Gastrocnemius medialis (tissue), 4 donors: ENCODE measurements at regions not wholly inside any gene's neighbourhood (a gene's known extent, or its start where the extent isn't known, plus 50 kb on each side); places are given as distances from the start of the nearest gene placed in this dataset.

ENCODE experiments used
- ATAC-seq, 2 donors: fragments of 150-250 bp; one replicate each; pipeline ENCODE4 v1.9.1; 2016
- DNase-seq, 2 donors: peaks; one replicate each; pipeline ENCODE4 v3.0.0-alpha.2; 2019
- H3K27ac ChIP-seq, 4 donors: fragments of 200-600 bp; sonication (generic); 1 replicate in 1 of 4; 2 replicates in 3 of 4; pipeline ENCODE4 v1.5.1; 2016 to 2018; ENCODE audit warnings: mild to moderate bottlenecking in 2 of 4, moderate library complexity in 1 of 4
- H3K27me3 ChIP-seq, 3 donors: fragments of 200-600 bp; sonication (generic) in 2 of 3; 1 replicate in 1 of 3; 2 replicates in 2 of 3; pipeline versions ENCODE4 v1.5.1 to v1.6.0; 2016 to 2019; ENCODE audit warnings: mild to moderate bottlenecking in 1 of 3, moderate library complexity in 1 of 3
- H3K36me3 ChIP-seq, 2 donors: fragments of 200-600 bp; sonication (generic) in 1 of 2; one replicate each; pipeline ENCODE4 v1.5.1; 2017 to 2018
- H3K4me1 ChIP-seq, 2 donors: fragments of 200-600 bp; sonication (generic) in 1 of 2; one replicate each; pipeline ENCODE4 v1.5.1; 2016 to 2017; ENCODE audit warnings: mild to moderate bottlenecking in 2 of 2
- H3K4me3 ChIP-seq, 4 donors: fragments of 200-600 bp; sonication (generic) in 3 of 4; 1 replicate in 1 of 4; 2 replicates in 3 of 4; pipeline ENCODE4 v1.5.1; 2016 to 2019; ENCODE audit warnings: mild to moderate bottlenecking in 2 of 4
- H3K9me3 ChIP-seq, 3 donors: fragments of 200-600 bp; sonication (generic) in 2 of 3; 1 replicate in 1 of 3; 2 replicates in 2 of 3; pipeline ENCODE4 v1.5.1; 2016 to 2019
- POLR2A ChIP-seq, 2 donors: fragments of 450-650 bp; IDR thresholded peaks; one replicate each; pipeline ENCODE4 v1.6.1; 2017; ENCODE audit warnings: antibody characterized with exemption in 2 of 2, mild to moderate bottlenecking in 2 of 2, moderate library complexity in 2 of 2
- in situ Hi-C, 4 donors: fragments of 200-750 bp; cut with MboI; loops; one replicate each; pipeline versions ENCODE4 v1.15.0 to v1.8.0; 2017; ENCODE audit warnings: low sequenced_read_pairs in 4 of 4
- intact Hi-C: fragments of 100-400 bp; cut with DNase I; formaldehyde crosslinking; loops from one replicate; pipeline ENCODE4 v1.15.1; 2023; ENCODE audit warnings: low total_unique reads
- TF ChIP-seq, protein P1 (sequence below), 5 experiments: fragments of 450-650 bp in 3 of 5; fragments of 200-600 bp in 2 of 5; sonication (generic) in 2 of 5; IDR thresholded peaks in 4 of 5; conservative IDR thresholded peaks in 1 of 5; 1 replicate in 4 of 5; 2 replicates in 1 of 5; pipeline ENCODE4 v1.5.1; 2016 to 2019; ENCODE audit warnings: antibody characterized with exemption in 5 of 5, mild to moderate bottlenecking in 3 of 5, moderate library complexity in 3 of 5

DNA sequence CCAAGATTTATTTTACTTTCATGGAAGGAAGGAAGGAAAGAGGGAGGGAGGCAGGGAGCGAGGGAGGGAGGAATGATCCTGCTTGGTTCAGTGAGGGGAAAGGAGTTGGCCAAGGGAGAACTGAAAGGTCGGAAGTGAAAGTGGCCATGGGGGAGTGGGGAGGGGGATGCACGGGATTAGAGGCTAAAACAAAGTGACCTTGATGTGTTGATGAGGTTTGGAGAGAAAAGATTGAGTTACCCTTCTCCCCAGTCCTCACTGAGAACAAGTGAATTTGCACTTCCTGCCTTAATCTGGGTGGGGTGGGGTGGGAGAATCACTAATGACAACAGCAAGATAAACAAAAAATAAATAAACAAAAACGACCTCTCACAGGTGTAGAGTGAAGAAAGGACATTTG is 212.0 kb upstream of the TLE3 start:
- peaks cover 0 to 8% of the 10 kb centered on the region in 2 donors for H3K4me1 ChIP-seq
- TF ChIP-seq POLR2A (IDR thresholded peaks at IDR 0.05): no peak
- TF ChIP-seq, protein P1, sequence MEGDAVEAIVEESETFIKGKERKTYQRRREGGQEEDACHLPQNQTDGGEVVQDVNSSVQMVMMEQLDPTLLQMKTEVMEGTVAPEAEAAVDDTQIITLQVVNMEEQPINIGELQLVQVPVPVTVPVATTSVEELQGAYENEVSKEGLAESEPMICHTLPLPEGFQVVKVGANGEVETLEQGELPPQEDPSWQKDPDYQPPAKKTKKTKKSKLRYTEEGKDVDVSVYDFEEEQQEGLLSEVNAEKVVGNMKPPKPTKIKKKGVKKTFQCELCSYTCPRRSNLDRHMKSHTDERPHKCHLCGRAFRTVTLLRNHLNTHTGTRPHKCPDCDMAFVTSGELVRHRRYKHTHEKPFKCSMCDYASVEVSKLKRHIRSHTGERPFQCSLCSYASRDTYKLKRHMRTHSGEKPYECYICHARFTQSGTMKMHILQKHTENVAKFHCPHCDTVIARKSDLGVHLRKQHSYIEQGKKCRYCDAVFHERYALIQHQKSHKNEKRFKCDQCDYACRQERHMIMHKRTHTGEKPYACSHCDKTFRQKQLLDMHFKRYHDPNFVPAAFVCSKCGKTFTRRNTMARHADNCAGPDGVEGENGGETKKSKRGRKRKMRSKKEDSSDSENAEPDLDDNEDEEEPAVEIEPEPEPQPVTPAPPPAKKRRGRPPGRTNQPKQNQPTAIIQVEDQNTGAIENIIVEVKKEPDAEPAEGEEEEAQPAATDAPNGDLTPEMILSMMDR (IDR thresholded peaks at IDR 0.05 in 4 of 5, conservative IDR thresholded peaks at IDR 0.05 in 1 of 5): no peak
- no peaks in the 10 kb centered on the region for H3K9me3 ChIP-seq
- no peak overlapping the region for H3K27ac ChIP-seq
- no peaks in the 10 kb centered on the region for H3K27me3 ChIP-seq
- intact Hi-C loops (no loop called here), in situ Hi-C loops (no loop called here)
- DNase-seq (no peak), ATAC-seq (no peak)
- H3K4me3 ChIP-seq: no peak overlapping the region
- no peaks in the 10 kb centered on the region for H3K36me3 ChIP-seq

DNA sequence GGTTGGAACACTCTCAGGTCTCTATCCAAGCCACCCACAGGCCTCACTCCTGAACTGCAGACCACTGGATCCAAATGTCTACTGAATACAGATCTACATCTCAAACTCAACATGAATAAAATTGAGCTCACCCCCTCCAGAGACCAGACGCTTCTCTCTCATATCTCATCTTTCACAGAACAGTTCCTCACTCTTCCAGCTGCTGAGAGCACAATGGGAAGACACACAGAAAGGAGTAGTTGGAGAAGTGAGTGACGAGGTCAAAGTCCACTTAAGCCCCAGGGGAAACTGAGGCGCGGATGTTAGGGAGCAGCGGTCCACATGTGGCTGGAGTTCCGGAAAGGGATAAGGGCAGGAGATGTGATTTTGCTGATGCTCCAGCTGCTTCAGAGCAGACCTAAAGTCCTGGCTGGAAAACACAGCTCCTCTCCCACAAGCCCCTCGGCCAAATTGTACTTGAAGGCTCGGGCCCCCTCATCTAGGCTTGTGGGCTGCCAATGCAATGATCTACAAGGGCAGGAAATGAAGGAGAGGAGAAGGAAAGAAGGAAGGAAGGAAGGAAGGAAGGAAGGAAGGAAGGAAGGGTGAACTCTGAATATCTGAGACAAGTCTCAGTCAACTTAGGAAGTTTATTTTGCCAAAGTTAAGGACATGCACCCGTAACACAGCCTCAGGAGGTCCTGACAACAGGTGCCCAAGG is 211.2 kb upstream of the TLE3 start:
- Histone ChIP-seq H3K4me1 (peaks cover 0 to 8% of the 10 kb centered on the region in 2 donors), H3K27me3 (no peaks in the 10 kb centered on the region), H3K27ac (no peak overlapping the region), H3K9me3 (no peaks in the 10 kb centered on the region), H3K36me3 (no peaks in the 10 kb centered on the region), H3K4me3 (no peak overlapping the region)
- no peak for ATAC-seq
- no peak for DNase-seq
- intact Hi-C loops: no loop called here
- in situ Hi-C loops: no loop called here
- TF ChIP-seq, protein P1 (IDR thresholded peaks at IDR 0.05 in 4 of 5, conservative IDR thresholded peaks at IDR 0.05 in 1 of 5): no peak
- no peak for TF ChIP-seq POLR2A (IDR thresholded peaks at IDR 0.05)

DNA sequence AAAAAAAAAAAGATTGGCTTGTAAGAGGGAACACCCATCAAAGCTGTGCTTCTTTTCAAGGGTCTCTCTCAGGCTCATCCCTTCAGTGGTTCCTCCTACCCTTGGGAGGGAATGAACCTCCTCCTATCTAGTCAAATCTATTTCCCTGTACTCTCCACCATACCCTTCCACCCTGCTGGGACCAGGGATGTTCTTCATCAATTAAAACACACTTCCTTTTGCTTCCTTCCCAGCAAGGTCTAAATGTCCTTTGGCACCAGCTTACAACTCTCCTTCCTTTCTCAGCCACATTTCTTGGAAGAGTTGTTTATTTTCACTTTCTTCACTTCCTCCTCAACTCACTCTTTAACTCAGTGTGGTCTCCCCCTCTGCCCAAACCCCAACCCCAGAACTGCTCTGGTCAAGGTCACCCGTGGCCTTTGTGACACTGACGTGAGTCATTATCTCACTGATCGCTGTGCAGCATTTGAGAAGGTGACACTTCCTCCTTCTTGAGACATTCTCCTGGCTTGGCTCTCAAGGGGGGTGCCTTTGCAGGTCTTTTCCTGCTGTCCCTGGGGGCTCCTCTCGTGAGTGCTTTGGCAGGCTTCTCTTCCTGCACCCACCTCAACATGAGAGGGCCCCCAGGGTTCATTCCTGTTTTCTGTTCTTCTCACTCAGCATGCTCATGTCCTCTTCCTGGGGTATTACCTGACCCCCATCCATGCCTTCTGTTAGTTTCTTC is 210.5 kb upstream of the TLE3 start:
- in situ Hi-C loops: no loop called here
- DNase-seq (no peak), ATAC-seq (no peak)
- Histone ChIP-seq H3K36me3 (no peaks in the 10 kb centered on the region), H3K4me3 (no peak overlapping the region), H3K27me3 (no peaks in the 10 kb centered on the region), H3K27ac (no peak overlapping the region), H3K9me3 (no peaks in the 10 kb centered on the region), H3K4me1 (peaks cover 0 to 8% of the 10 kb centered on the region in 2 donors)
- no peak for TF ChIP-seq POLR2A (IDR thresholded peaks at IDR 0.05)
- TF ChIP-seq, protein P1 (IDR thresholded peaks at IDR 0.05 in 4 of 5, conservative IDR thresholded peaks at IDR 0.05 in 1 of 5): no peak
- intact Hi-C loops: no loop called here

DNA sequence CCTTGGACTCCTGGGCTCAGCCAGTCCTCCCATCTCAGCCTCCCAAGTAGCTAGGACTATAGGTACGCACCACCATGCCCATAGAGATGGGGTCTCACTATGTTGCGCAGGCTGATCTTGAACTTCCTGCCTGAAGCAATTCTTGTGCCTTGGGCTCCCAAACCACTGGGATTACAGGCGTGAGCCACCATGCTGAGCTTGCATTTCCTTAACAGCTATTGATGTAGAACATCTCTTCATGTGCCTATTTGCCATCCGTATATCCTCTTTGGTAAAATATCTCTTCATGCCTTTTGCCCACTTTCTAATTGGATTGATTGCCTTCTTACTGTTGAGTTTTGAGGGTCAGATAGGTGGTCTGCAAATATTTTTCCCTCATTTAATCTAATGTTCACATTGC is 208.9 kb upstream of the TLE3 start:
- no peak for ATAC-seq
- no peak for TF ChIP-seq POLR2A (IDR thresholded peaks at IDR 0.05)
- TF ChIP-seq, protein P1 (IDR thresholded peaks at IDR 0.05 in 4 of 5, conservative IDR thresholded peaks at IDR 0.05 in 1 of 5): no peak
- in situ Hi-C loops (no loop called here), intact Hi-C loops (no loop called here)
- no peak overlapping the region for H3K27ac ChIP-seq
- H3K36me3 ChIP-seq: no peaks in the 10 kb centered on the region
- no peak overlapping the region for H3K4me3 ChIP-seq
- H3K9me3 ChIP-seq: no peaks in the 10 kb centered on the region
- no peak for DNase-seq
- no peaks in the 10 kb centered on the region for H3K27me3 ChIP-seq
- peaks cover 0 to 8% of the 10 kb centered on the region in 2 donors for H3K4me1 ChIP-seq
